Spleen (tissue), 7 donors: ENCODE measurements at regions not wholly inside any gene's neighbourhood (a gene's known extent, or its start where the extent isn't known, plus 50 kb on each side); places are given as distances from the start of the nearest gene placed in this dataset.

ENCODE experiments used
- POLR2A ChIP-seq, 3 donors: fragments of 450-650 bp; IDR thresholded peaks; one replicate each; pipeline ENCODE4 v1.5.1; 2017; ENCODE audit warnings: antibody characterized with exemption in 3 of 3, mild to moderate bottlenecking in 1 of 3
- POLR2AphosphoS5 ChIP-seq, 3 donors: sonication (generic); formaldehyde crosslinking; IDR thresholded peaks; one replicate each; pipeline ENCODE4 v1.5.1; 2017; ENCODE audit warnings: antibody characterized with exemption in 3 of 3
- TF ChIP-seq, protein P1 (sequence below), 11 experiments: fragments of 200-600 bp in 7 of 11; fragments of 450-650 bp in 4 of 11; sonication (generic) in 4 of 11; IDR thresholded peaks in 8 of 11; conservative IDR thresholded peaks in 3 of 11; 1 replicate in 7 of 11; 2 replicates in 4 of 11; pipeline versions ENCODE4 v1.4.0 to v1.8.0; 2016 to 2021; ENCODE audit warnings: antibody characterized with exemption in 11 of 11, inconsistent platforms in 4 of 11, mild to moderate bottlenecking in 1 of 11
- donor health status: DM: no; HTN: no; CAD: no; lungs with moderate emphysema.
- donor health status: DM: no; HTN: no; CAD: no.
- donor health status: DM: no; HTN: no; CAD: no.

DNA sequence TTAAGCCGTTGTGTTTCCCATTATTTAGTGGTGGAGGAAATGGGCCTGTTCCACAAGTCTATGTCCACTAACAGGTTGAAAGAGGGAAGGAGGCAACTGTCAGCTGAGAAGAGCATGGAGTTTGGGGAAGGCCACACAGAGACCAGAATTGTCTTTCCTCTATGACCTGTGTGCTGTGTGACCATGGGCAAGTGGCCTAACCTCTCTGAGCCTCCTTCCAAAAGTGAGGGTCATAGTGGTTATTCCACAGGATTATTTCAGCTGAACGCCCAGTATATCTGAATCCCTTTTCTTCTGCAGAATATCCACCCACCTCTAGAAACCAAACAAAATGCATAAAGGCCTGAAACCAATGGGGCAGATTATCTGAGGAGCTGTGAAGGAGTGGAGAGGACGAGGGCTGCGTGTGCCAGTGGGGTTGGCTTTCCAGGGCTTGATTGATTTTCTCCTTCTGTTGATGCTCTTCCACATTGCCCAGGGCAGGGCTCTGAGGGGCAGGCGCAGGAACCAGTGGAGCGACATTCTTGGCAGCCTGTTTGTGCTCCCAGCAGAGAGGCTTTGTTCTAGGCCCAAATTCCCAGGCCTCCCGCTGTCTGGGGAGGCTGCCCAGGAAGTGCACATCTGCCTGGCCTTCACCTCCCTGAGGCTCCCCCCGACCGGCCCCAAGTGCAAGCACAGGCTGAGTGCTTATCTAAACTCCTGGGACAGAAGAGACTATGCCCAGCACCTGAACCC lies 452.7 kb downstream of the BCL11B start:
- TF ChIP-seq, protein P1, sequence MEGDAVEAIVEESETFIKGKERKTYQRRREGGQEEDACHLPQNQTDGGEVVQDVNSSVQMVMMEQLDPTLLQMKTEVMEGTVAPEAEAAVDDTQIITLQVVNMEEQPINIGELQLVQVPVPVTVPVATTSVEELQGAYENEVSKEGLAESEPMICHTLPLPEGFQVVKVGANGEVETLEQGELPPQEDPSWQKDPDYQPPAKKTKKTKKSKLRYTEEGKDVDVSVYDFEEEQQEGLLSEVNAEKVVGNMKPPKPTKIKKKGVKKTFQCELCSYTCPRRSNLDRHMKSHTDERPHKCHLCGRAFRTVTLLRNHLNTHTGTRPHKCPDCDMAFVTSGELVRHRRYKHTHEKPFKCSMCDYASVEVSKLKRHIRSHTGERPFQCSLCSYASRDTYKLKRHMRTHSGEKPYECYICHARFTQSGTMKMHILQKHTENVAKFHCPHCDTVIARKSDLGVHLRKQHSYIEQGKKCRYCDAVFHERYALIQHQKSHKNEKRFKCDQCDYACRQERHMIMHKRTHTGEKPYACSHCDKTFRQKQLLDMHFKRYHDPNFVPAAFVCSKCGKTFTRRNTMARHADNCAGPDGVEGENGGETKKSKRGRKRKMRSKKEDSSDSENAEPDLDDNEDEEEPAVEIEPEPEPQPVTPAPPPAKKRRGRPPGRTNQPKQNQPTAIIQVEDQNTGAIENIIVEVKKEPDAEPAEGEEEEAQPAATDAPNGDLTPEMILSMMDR (IDR thresholded peaks at IDR 0.05 in 8 of 11, conservative IDR thresholded peaks at IDR 0.05 in 3 of 11): no peak
- TF ChIP-seq POLR2A (IDR thresholded peaks at IDR 0.05) (no peak), POLR2AphosphoS5 (IDR thresholded peaks at IDR 0.05) (no peak)
